Common myeloid progenitor, CD34-positive (primary cell): ENCODE measurements at regions not wholly inside any gene's neighbourhood (a gene's known extent, or its start where the extent isn't known, plus 50 kb on each side); places are given as distances from the start of the nearest gene placed in this dataset.

Experiments
- CTCF ChIA-PET: fragments of 350-600 bp; sonication (Branson Sonifier 250); formaldehyde crosslinking; loops from one replicate; lab custom pipeline; 2021; ENCODE audit warnings: antibody characterized with exemption; lab: Charles Lee
- POLR2A ChIA-PET: fragments of 350-600 bp; sonication (Branson Sonifier 250); formaldehyde crosslinking; loops from one replicate; lab custom pipeline; 2021; ENCODE audit warnings: antibody characterized with exemption; lab: Charles Lee
- DNase-seq, 3 donors: peaks; one replicate each; pipeline versions ENCODE4 v3.0.0 to v3.0.0-alpha.2; 2013
- H3K27ac ChIP-seq, 2 experiments: 1 replicate in 1 of 2; 2 replicates in 1 of 2; pipeline ENCODE4 v1.7.0; 2013; ENCODE audit warnings: inconsistent platforms in 2 of 2, low read length in 2 of 2, mild to moderate bottlenecking in 2 of 2, low read depth in 1 of 2, moderate library complexity in 1 of 2; ENCODE audit not compliant: severe bottlenecking in 2 of 2, insufficient read depth in 1 of 2, poor library complexity in 1 of 2
- H3K27me3 ChIP-seq, 5 experiments: replicated peaks in 2 of 5; 1 replicate in 3 of 5; 2 replicates in 2 of 5; pipeline versions ENCODE4 v1.6.1 to v1.7.0; 2013; ENCODE audit warnings: low read length in 4 of 5, mild to moderate bottlenecking in 2 of 5, moderate library complexity in 2 of 5, inconsistent platforms in 1 of 5; ENCODE audit not compliant: insufficient read depth in 5 of 5, control insufficient read depth in 4 of 5
- H3K36me3 ChIP-seq, 4 experiments: 1 replicate in 2 of 4; 2 replicates in 2 of 4; pipeline versions ENCODE4 v1.6.1 to v1.7.0; 2013; ENCODE audit warnings: low read length in 3 of 4, control low read depth in 1 of 4, mild to moderate bottlenecking in 1 of 4; ENCODE audit not compliant: control insufficient read depth in 4 of 4, insufficient read depth in 4 of 4
- H3K4me1 ChIP-seq, 4 experiments: 1 replicate in 3 of 4; 2 replicates in 1 of 4; pipeline versions ENCODE4 v1.6.1 to v1.7.1; 2013; ENCODE audit warnings: low read length in 3 of 4, mild to moderate bottlenecking in 3 of 4, control low read depth in 1 of 4, inconsistent platforms in 1 of 4, moderate library complexity in 1 of 4; ENCODE audit not compliant: control insufficient read depth in 4 of 4, insufficient read depth in 4 of 4; ENCODE audit errors: control extremely low read depth in 1 of 4
- H3K4me3 ChIP-seq, 7 experiments: 1 replicate in 4 of 7; 2 replicates in 3 of 7; pipeline versions ENCODE4 v1.5.1 to v1.7.0; 2013; ENCODE audit warnings: mild to moderate bottlenecking in 7 of 7, low read length in 6 of 7, moderate library complexity in 6 of 7, inconsistent platforms in 2 of 7, low read depth in 2 of 7, control low read depth in 1 of 7; ENCODE audit not compliant: insufficient read depth in 4 of 7, control insufficient read depth in 1 of 7; ENCODE audit errors: extremely low read depth in 1 of 7
- H3K9me3 ChIP-seq, 5 experiments: 1 replicate in 4 of 5; 2 replicates in 1 of 5; pipeline versions ENCODE4 v1.6.1 to v1.7.1; 2013; ENCODE audit warnings: low read length in 4 of 5, mild to moderate bottlenecking in 2 of 5, inconsistent platforms in 1 of 5, low read depth in 1 of 5, moderate library complexity in 1 of 5; ENCODE audit not compliant: control insufficient read depth in 4 of 5, insufficient read depth in 2 of 5; ENCODE audit errors: control extremely low read depth in 1 of 5
- WGBS: methylation state at CpG from one replicate; pipeline ENCODE4 v1.1.5; 2013; ENCODE audit not compliant: insufficient coverage; 5-methylcytosine and 5-hydroxymethylcytosine counted together

GRCh38 chr2:48844417-48845155, 89.1 kb upstream of the LHCGR start:
- Histone ChIP-seq H3K27me3 (no peaks in the 10 kb centered on the region), H3K4me3 (no peak overlapping the region), H3K4me1 (no peaks in the 10 kb centered on the region), H3K9me3 (no peaks in the 10 kb centered on the region), H3K27ac (no peak overlapping the region), H3K36me3 (no peaks in the 10 kb centered on the region)
- peak; percentile 0 to 35 (median 13) for DNase-seq
- ChIA-PET CTCF (no interaction called here), POLR2A (no interaction called here)
- WGBS: 29% methylated on average over 2 of the region's 3 CpGs

DNA sequence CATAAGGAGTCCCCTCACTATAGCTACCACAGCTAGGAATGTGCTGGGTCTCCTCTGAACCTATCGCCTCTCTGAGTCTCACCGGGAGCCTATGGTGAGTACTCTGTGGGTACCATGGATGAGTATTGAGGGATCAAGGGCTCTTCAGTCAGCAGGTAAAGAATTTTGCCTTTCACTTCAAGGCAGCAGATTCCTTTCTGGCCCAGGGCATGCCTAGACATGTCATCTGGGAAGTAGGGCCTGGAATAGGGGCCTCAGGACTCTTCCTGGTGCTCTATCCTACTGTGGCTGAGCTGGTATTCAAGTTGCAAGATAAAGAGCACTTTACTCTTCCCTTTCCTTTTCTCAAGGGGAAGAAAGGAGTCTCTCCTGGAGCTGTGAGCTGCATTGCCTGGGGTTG, 85.6 kb upstream of the LHCGR start:
- CTCF ChIA-PET: interaction anchor here (1.2 to 1.3 kb wide), 2 partner anchors 17 to 27 kb away, joined by 3 to 4 read pairs; no protein-coding TSS in a partner anchor
- no peak for DNase-seq

DNA sequence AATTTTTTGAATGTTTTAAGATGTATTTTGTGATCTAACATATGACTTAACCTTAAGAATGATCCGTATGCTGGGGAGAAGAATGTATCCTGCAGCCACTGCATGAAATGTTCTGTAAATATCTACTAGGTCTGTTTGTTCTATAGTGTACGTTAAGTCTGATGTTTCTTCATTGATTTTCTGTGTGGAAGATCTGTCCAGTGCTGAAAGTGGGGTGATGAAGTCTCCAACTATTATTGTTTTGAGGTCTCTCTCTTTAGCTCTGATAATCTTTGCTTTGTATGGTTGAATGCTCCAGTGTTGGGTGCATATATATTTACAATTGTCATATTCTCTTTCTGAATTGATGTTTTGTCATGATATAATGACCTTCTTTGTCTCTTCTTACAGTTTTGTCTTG, 82.5 kb upstream of the LHCGR start:
- no peak overlapping the region for H3K27ac ChIP-seq
- ChIA-PET CTCF (no interaction called here), POLR2A (interaction anchor here (0.5 kb wide), 1 partner anchor 36 kb away, joined by 3 read pairs; no protein-coding TSS in a partner anchor)
- H3K36me3 ChIP-seq: no peaks in the 10 kb centered on the region
- H3K27me3 ChIP-seq: no peaks in the 10 kb centered on the region
- H3K4me3 ChIP-seq: no peak overlapping the region
- 100% methylated on average over 2 of the region's 2 CpGs for WGBS
- DNase-seq: no peak
- no peaks in the 10 kb centered on the region for H3K4me1 ChIP-seq
- H3K9me3 ChIP-seq: no peaks in the 10 kb centered on the region

More for the DNA sequence above, 85.6 kb upstream of the LHCGR start:
- Histone ChIP-seq H3K27ac (no peak overlapping the region), H3K4me3 (no peak overlapping the region), H3K27me3 (no peaks in the 10 kb centered on the region), H3K36me3 (no peaks in the 10 kb centered on the region), H3K4me1 (no peaks in the 10 kb centered on the region), H3K9me3 (no peaks in the 10 kb centered on the region)
- POLR2A ChIA-PET: no interaction called here
- no CpG with 5 or more reads among the region's 2 CpGs for WGBS

GRCh38 chr2:48829569-48829968, 74.0 kb upstream of the LHCGR start:
- Histone ChIP-seq H3K9me3 (no peaks in the 10 kb centered on the region), H3K4me1 (no peaks in the 10 kb centered on the region), H3K27ac (no peak overlapping the region), H3K27me3 (no peaks in the 10 kb centered on the region), H3K36me3 (no peaks in the 10 kb centered on the region), H3K4me3 (no peak overlapping the region)
- no peak for DNase-seq
- ChIA-PET CTCF (no interaction called here), POLR2A (no interaction called here)

- CTCF ChIA-PET: no interaction called here
- no peak for DNase-seq
- Histone ChIP-seq H3K4me1 (no peaks in the 10 kb centered on the region), H3K36me3 (no peaks in the 10 kb centered on the region), H3K27ac (no peak overlapping the region), H3K27me3 (no peaks in the 10 kb centered on the region), H3K4me3 (no peak overlapping the region), H3K9me3 (no peaks in the 10 kb centered on the region)
- POLR2A ChIA-PET: no interaction called here
Measured at GRCh38 chr2:48829036-48829435, 73.5 kb upstream of the LHCGR start.

DNA sequence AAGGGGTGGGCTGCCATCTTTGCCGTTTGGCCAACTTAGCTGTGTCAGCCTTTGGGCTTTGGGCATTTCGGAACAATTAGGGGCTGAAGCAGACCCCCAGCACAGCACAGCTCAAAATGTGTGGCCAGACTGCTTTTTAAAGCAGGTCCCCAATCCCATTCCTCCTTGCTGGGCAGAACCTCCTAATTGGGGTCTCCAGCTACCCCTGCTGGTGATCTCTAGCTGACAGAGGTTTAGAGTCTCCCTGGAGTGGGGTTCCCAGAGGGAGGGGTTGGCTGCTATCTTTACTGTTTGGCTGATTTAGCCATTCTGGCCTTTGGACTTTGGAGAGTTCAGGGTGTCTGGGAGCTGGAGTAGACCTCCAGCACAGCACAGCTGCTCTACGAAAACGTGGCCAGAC, 71.5 kb upstream of the LHCGR start:
- WGBS: 92% methylated on average over 4 of the region's 4 CpGs
- POLR2A ChIA-PET: no interaction called here

GRCh38 chr2:48824116-48824515, 68.6 kb upstream of the LHCGR start:
- POLR2A ChIA-PET: no interaction called here
- no peaks in the 10 kb centered on the region for H3K4me1 ChIP-seq
- DNase-seq: no peak
- 93% methylated on average over 3 of the region's 3 CpGs for WGBS
- no peaks in the 10 kb centered on the region for H3K9me3 ChIP-seq
- peaks cover 0 to under 1% (median 0%) of the 10 kb centered on the region in 5 experiments for H3K27me3 ChIP-seq
- H3K36me3 ChIP-seq: no peaks in the 10 kb centered on the region
- CTCF ChIA-PET: interaction anchor here (1.6 kb wide), 1 partner anchor 17 kb away, joined by 4 read pairs; no protein-coding TSS in a partner anchor
- H3K4me3 ChIP-seq: no peak overlapping the region
- no peak overlapping the region for H3K27ac ChIP-seq

More for the DNA sequence above, 71.5 kb upstream of the LHCGR start:
- Histone ChIP-seq H3K4me1 (no peaks in the 10 kb centered on the region), H3K4me3 (no peak overlapping the region), H3K9me3 (no peaks in the 10 kb centered on the region), H3K27ac (no peak overlapping the region), H3K36me3 (no peaks in the 10 kb centered on the region), H3K27me3 (no peaks in the 10 kb centered on the region)
- DNase-seq: no peak
- CTCF ChIA-PET: no interaction called here
